ENCODE measurements at regions not wholly inside any gene's neighbourhood (a gene's known extent, or its start where the extent isn't known, plus 50 kb on each side); places are given as distances from the start of the nearest gene placed in this dataset.

DNA sequence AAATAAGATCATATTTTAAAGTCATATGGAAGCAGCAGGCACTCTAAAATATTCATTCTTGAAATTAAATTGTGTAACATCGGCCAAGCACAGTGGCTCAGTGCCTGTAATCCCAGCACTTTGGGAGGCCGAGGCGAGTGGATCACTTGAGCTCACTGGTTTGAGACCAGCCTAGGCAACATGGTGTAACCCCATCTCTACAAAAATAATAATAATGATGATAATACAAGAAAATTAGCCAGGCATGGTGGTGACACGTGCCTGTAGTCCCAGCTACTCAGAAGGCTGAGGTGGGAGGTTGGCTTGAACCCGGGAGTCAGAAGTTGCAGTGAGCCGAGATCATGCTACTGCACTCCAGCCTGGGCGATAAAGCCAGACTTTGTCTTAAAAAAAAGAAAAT, 77.4 kb downstream of the TRIM29 start:
- no peak for TF ChIP-seq CTCF (conservative IDR thresholded peaks at IDR 0.05)
- Histone ChIP-seq H3K27ac (ENCODE audit: insufficient read length, low read depth, low read length) (no peak overlapping the region), H3T11ph (ENCODE audit: low read length) (no peak overlapping the region), H2AK5ac (ENCODE audit: insufficient read length, low read length) (no peak overlapping the region), H3K4me1 (ENCODE audit: insufficient read depth, low read length) (peaks cover 25% of the 10 kb centered on the region), H3K23me2 (ENCODE audit: insufficient read length, low read depth, low read length, poor library complexity, severe bottlenecking) (no peaks in the 10 kb centered on the region), H3K4me2 (ENCODE audit: insufficient read depth, insufficient read length, low read length) (no peak overlapping the region), H3K23ac (ENCODE audit: insufficient read length, low read depth, low read length) (no peak overlapping the region), H4K20me1 (ENCODE audit: control insufficient read depth, insufficient read depth, insufficient read length) (no peaks in the 10 kb centered on the region), H3K18ac (ENCODE audit: insufficient read length, low read depth, low read length) (no peak overlapping the region), H3K9ac (ENCODE audit: extremely low read depth, insufficient read length, low read length) (no peak overlapping the region), H2BK15ac (ENCODE audit: low read depth, low read length) (no peak overlapping the region), H4K91ac (ENCODE audit: insufficient read length, low read depth, low read length) (no peak overlapping the region), H2BK5ac (ENCODE audit: insufficient read length, low read length) (no peak overlapping the region), H3K14ac (ENCODE audit: insufficient read depth, low read length) (no peak overlapping the region), H3K9me3 (ENCODE audit: control insufficient read depth, low read depth, low read length) (no peaks in the 10 kb centered on the region), H3K27me3 (ENCODE audit: insufficient read depth, low read length) (no peaks in the 10 kb centered on the region; the same call in 1 of the 2 replicates), H4K8ac (replicated peaks; ENCODE audit: insufficient read length, low read depth, low read length) (no peak overlapping the region), H2BK20ac (ENCODE audit: low read depth, low read length, poor library complexity, severe bottlenecking) (no peak overlapping the region), H4K5ac (ENCODE audit: insufficient read length, low read depth, low read length) (no peak overlapping the region), H2AFZ (ENCODE audit: low read length) (no peak overlapping the region), H3K4ac (ENCODE audit: low read depth, low read length) (no peak overlapping the region), H2BK12ac (ENCODE audit: insufficient read length, low read depth, low read length) (no peak overlapping the region), H2BK120ac (ENCODE audit: low read depth, low read length, poor library complexity, severe bottlenecking) (no peak overlapping the region), H3K56ac (ENCODE audit: insufficient read length, low read depth, low read length) (no peak overlapping the region), H3K79me2 (ENCODE audit: insufficient read depth, low read length) (no peaks in the 10 kb centered on the region), H3K79me1 (ENCODE audit: insufficient read depth, low read depth, low read length, poor library complexity, severe bottlenecking) (no peaks in the 10 kb centered on the region)
- Mint-ChIP-seq H3K27me3 (ENCODE audit: low read depth) (peaks cover 8% of the 10 kb centered on the region), H3K4me1 (peaks cover 56 to 67% of the 10 kb centered on the region in 2 experiments), H3K4me3 (no peak overlapping the region), H3K36me3 (ENCODE audit: insufficient read depth in 1 of 3, low read depth in 3 of 3) (peaks cover 0 to 6% (median 2%) of the 10 kb centered on the region in 3 experiments; a peak in 2 of 7 replicates), H3K9me3 (no peaks in the 10 kb centered on the region), H3K27ac (no peak overlapping the region)
- no peak for DNase-seq
- WGBS (ENCODE audit: extremely low coverage, insufficient read length, low lambda C conversion rate), result no CpG with 5 or more reads among the region's 7 CpGs
